GM19324 (cell line): ENCODE measurements at regions not wholly inside any gene's neighbourhood (a gene's known extent, or its start where the extent isn't known, plus 50 kb on each side); places are given as distances from the start of the nearest gene placed in this dataset.
"Not testable (repeated sequence)": the region's sequence is repeated elsewhere in the genome, so short reads cannot be mapped to it uniquely, and the experiment has no call there.

Experiments
- ATAC-seq: cut with Tn5 transposase; IDR thresholded peaks from one replicate; pipeline ENCODE4 v1.9.1; 2021; ENCODE audit warnings: mild to moderate bottlenecking, moderate library complexity; ENCODE audit not compliant: unreplicated experiment, low FRiP score

- ATAC-seq: no peak
These were observed 89.5 kb upstream of the UMPS start for GRCh38 chr3:124640635-124641306.

GRCh38 chr3:124643453-124643852 lies 86.8 kb upstream of the UMPS start:
- no peak for ATAC-seq

DNA sequence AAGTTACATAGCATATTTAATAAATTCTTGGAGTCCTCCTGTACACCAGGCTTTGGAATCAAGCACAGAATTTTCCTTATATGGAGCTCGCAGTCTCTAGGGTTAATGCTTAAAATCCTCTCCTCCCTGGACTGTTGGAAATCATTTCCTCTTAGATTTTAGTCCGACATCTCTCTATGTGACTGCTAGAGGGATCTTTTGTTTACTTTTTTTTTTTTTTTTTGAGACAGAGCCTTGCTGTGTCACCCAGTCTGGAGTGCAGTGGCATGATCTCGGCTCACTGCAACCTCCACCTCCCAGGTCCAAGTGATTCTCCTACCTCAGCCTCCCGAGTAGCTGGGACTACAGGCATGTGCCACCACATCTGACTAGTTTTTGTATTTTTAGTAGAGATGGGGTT lies 84.1 kb upstream of the UMPS start:
- not testable (repeated sequence) for ATAC-seq

DNA sequence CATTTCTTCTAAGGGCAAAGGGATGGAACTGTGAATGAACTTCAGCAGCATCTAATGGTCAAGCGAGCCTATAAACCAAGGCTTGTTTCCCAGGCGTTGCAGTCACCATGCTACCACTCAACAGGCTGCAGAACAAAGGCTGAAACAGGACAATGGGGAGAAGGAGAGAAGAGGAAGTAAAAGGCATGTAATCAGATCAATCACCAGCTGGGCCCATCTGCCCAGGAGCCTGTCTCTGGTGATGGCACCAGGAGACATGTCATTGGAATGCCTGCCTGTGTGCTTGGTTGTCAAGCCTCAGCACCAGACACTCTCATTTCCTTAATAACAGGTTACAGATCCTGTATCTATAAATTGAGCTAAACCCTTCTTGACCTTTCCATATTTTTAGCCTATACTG lies 81.7 kb upstream of the UMPS start:
- ATAC-seq: no peak

GRCh38 chr3:124650798-124651197 lies 79.5 kb upstream of the UMPS start:
- ATAC-seq: no peak

DNA sequence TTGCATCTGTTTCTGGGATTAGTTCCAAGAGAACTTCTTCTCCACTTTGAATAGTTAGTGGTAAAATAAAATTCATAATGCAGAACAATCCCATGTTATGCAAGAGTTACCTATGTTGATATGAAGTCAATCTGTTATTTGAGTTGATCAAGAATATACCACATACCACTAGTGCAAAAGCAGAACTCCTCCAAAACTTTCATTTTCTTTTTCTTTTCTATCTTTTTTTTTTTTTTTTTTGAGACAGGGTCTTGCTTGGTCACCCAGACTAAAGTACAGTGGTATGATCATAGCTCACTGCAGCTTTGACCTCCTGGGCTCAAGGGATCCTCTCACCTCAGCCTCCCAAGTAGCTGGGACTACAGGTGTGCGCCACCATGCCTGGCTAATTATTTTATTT lies 78.8 kb upstream of the UMPS start:
- ATAC-seq: not testable (repeated sequence)

DNA sequence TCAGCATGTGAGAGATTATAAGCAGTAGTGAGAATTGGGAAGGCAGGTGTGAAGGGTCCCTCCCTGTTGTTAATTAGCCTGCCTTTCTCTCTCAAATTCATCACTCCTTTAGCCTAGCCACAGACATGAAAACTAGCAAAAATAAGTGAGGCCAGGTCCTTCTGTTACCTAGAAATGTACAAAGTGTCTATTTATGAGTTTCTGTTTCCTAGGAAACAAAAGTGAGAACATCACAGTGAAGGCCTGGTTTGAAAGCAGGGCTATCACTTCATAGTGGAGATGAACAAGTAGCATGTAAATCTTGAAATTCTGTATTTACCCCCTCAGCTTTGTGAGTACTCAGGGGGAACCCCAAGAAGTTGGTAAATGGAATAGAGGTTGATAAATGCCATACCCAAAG lies 78.2 kb upstream of the UMPS start:
- no peak for ATAC-seq

- ATAC-seq: no peak
These were observed 77.0 kb upstream of the UMPS start for GRCh38 chr3:124653071-124653796.

- ATAC-seq: no peak
These were observed 76.3 kb upstream of the UMPS start for GRCh38 chr3:124653797-124654469.

- no peak for ATAC-seq
These were observed 75.8 kb upstream of the UMPS start for GRCh38 chr3:124654470-124654845.

- no peak for ATAC-seq
These were observed 73.7 kb upstream of the UMPS start for GRCh38 chr3:124656531-124656930.

GRCh38 chr3:124657138-124657537 lies 73.1 kb upstream of the UMPS start:
- no peak for ATAC-seq

DNA sequence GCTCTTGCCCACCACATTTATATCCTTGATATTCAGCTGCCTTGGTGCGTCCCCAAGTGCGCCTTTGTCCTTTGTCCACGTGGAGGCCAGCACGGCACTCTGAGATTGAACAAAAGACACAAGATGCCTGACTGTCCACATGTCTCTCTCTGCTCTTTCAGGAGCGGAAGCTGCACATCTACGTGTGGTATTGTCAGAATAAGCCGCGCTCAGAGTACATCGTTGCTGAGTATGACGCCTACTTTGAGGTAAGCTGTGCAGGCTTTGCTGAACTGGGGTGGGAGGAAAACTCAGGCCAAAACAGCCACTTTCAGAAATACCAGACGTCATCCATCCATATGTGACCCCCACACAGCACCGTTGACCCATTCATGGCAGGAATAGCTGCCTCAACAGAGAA lies 72.0 kb upstream of the UMPS start:
- ATAC-seq: no peak

- ATAC-seq: no peak
These were observed 71.1 kb upstream of the UMPS start for GRCh38 chr3:124659175-124659574.

DNA sequence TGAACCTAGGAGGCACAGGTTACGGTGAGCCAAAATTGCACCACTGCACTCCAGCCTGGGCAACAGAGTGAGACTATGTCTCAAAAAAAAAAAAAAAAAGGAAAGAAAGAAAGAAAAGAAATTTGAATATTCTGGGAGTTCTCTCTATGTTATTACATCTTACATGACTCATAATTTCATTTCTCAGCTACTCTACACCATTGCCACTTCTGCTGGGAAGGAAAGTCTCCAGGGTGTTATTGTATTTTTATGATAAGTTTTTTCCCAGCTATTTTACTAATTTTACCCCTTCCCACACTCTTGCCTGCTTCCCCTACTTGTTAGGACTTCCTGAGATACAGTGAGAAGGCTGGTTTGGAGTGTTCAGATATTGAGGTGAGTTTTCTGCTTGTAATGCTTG lies 69.7 kb upstream of the UMPS start:
- no peak for ATAC-seq

- no peak for ATAC-seq
These were observed 66.6 kb upstream of the UMPS start for GRCh38 chr3:124663690-124664089.

DNA sequence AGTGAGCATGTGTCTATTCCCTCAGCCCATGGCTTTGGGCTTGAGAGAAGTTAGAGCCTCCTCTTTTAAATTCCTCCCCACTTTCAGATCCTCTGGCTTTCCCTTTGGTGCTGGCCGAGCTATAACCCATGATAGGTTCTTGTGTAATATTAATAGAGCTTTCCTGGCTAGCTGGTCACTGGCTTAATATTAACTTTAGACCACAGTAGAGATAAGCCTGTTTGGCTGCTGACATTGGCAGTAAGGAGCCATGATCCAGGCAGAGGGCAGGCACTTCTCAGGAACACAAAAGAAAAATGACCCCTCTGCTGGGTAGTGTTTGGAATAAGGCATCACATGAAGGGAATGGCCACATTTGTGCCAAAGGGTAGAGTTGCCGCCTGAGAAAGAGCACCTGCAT lies 65.4 kb upstream of the UMPS start:
- ATAC-seq: no peak

- no peak for ATAC-seq
These were observed 64.2 kb upstream of the UMPS start for GRCh38 chr3:124666067-124666466.

- ATAC-seq: no peak
These were observed 60.8 kb upstream of the UMPS start for GRCh38 chr3:124669470-124669869.

- no peak for ATAC-seq
These were observed 59.1 kb upstream of the UMPS start for GRCh38 chr3:124671106-124671505.

GRCh38 chr3:124674336-124674735 lies 55.9 kb upstream of the UMPS start:
- no peak for ATAC-seq

GRCh38 chr3:124676236-124676635 lies 54.0 kb upstream of the UMPS start:
- no peak for ATAC-seq
